A673 (cell line): ENCODE measurements at regions not wholly inside any gene's neighbourhood (a gene's known extent, or its start where the extent isn't known, plus 50 kb on each side); places are given as distances from the start of the nearest gene placed in this dataset.

Experiments
- BruUV-seq: library from RNA; stranded (reverse); fragments of 400-500 nt; replicated peaks from 2 replicates; lab custom pipeline; 2021; lab: Mats Ljungman, UMichigan
- CTCF ChIA-PET: fragments of 300-600 bp; sonication (Branson Sonifier 250); formaldehyde crosslinking; loops from one replicate; lab custom pipeline; 2022; ENCODE audit warnings: antibody characterized with exemption; lab: Charles Lee
- POLR2A ChIA-PET: fragments of 300-600 bp; sonication (Branson Sonifier 250); formaldehyde crosslinking; loops from one replicate; lab custom pipeline; 2022; ENCODE audit warnings: antibody characterized with exemption; ENCODE audit not compliant: low non-redundant PET; lab: Charles Lee
- DNase-seq: peaks from one replicate; pipeline ENCODE4 v3.0.0-alpha.2; 2015; ENCODE audit warnings: low spot score
- H3K27ac ChIP-seq: fragments of 200-600 bp; sonication (generic); 2 replicates; pipeline ENCODE4 v1.5.1; 2016; ENCODE audit warnings: mixed run types, low read depth, mild to moderate bottlenecking, mixed read lengths, antibody characterized with exemption, low read length; ENCODE audit not compliant: poor library complexity, severe bottlenecking
- H3K27me3 ChIP-seq: fragments of 200-600 bp; sonication (generic); replicated peaks from 2 replicates; pipeline ENCODE4 v1.6.1; 2017; ENCODE audit warnings: mixed run types, low read depth, mild to moderate bottlenecking, mixed read lengths, antibody characterized with exemption, low read length; ENCODE audit not compliant: insufficient read depth, poor library complexity
- H3K36me3 ChIP-seq: fragments of 200-600 bp; sonication (generic); 2 replicates; pipeline ENCODE4 v1.6.1; 2016; ENCODE audit warnings: mixed run types, mild to moderate bottlenecking, mixed read lengths, antibody characterized with exemption, low read length; ENCODE audit not compliant: insufficient read depth, poor library complexity, severe bottlenecking
- H3K4me1 ChIP-seq: fragments of 200-600 bp; sonication (generic); 2 replicates; pipeline ENCODE4 v1.6.1; 2017; ENCODE audit warnings: mixed run types, mild to moderate bottlenecking, mixed read lengths, antibody characterized with exemption, low read length; ENCODE audit not compliant: insufficient read depth, poor library complexity, severe bottlenecking
- H3K4me3 ChIP-seq: fragments of 200-600 bp; sonication (generic); 2 replicates; pipeline ENCODE4 v1.5.1; 2016; ENCODE audit warnings: low read depth, mixed run types, mild to moderate bottlenecking, mixed read lengths, low read length; ENCODE audit not compliant: poor library complexity, severe bottlenecking
- H3K9me3 ChIP-seq: fragments of 200-600 bp; sonication (generic); 2 replicates; pipeline ENCODE4 v1.6.1; 2016; ENCODE audit warnings: mixed run types, low read depth, mild to moderate bottlenecking, mixed read lengths, antibody characterized with exemption, low read length; ENCODE audit not compliant: poor library complexity, severe bottlenecking
- CTCF ChIP-seq: fragments of 300-800, 200-600 bp; sonication (generic); conservative IDR thresholded peaks from 2 replicates; pipeline ENCODE4 v1.5.1; 2017; ENCODE audit warnings: low read depth, mild to moderate bottlenecking, antibody characterized with exemption, low read length, moderate library complexity, mixed read lengths
- EZH2 ChIP-seq: fragments of 200-600 bp; sonication (generic); IDR thresholded peaks from 2 replicates; pipeline ENCODE4 v1.6.1; 2017; ENCODE audit warnings: borderline replicate concordance, low read depth, mild to moderate bottlenecking, mixed read lengths, antibody characterized with exemption, low read length; ENCODE audit not compliant: poor library complexity, severe bottlenecking
- intact Hi-C: fragments of 100-400 bp; cut with micrococcal nuclease; formaldehyde crosslinking; loops from one replicate; pipeline ENCODE4 v1.10.0; 2022; ENCODE audit not compliant: unreplicated experiment

- intact Hi-C loops, result no loop called here
- CTCF ChIA-PET, result interaction anchor here (0.6 kb wide), 1 partner anchor 14 kb away, joined by 3 read pairs; no protein-coding TSS in a partner anchor
- no peaks in the 10 kb centered on the region for H3K27me3 ChIP-seq
- no peak overlapping the region for H3K27ac ChIP-seq
- H3K9me3 ChIP-seq, result no peaks in the 10 kb centered on the region
- TF ChIP-seq EZH2, result no peak
- no TSS peak for BruUV-seq
- no peak overlapping the region for H3K4me3 ChIP-seq
- no peaks in the 10 kb centered on the region for H3K36me3 ChIP-seq
- POLR2A ChIA-PET, result no interaction called here
- no peaks in the 10 kb centered on the region for H3K4me1 ChIP-seq
- DNase-seq, result no peak
These were observed 1186.3 kb downstream of the EFNB2 start for GRCh38 chr13:105349082-105349723.

DNA sequence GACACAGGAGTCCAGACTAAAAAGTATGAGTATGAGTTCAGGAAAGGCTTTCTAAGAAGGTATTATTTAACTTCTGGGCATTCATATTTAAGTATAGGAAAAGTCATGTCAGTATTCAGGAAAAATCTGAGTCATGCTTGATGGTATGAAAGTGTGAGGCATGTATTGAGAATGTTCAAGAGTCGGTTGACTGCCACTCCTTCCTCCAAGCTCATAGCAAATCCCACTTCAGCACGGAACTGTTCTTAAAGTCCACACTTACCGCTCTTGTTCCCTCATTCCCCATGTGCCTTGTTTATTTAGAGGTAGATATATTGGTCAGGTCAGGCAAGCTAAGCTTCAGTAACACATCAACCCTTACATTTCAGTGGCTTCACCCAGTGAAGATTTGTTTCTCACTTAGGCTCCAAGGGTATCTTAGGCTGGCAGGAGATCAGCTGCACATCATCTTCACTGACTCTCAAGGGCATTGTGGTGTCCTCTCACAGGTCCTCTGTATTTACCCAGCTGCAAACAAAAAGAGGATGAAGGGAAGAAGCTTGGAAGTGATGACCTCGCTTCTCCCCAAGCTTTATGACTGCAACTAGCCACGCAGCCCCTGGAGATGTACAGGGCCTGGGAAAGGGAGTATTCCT, 1189.2 kb downstream of the EFNB2 start:
- ChIA-PET POLR2A (no interaction called here), CTCF (no interaction called here)
- Histone ChIP-seq H3K4me3 (no peak overlapping the region), H3K27me3 (no peaks in the 10 kb centered on the region), H3K9me3 (no peaks in the 10 kb centered on the region), H3K4me1 (no peaks in the 10 kb centered on the region), H3K36me3 (no peaks in the 10 kb centered on the region), H3K27ac (no peak overlapping the region)
- intact Hi-C loops, result no loop called here
- no TSS peak for BruUV-seq
- no peak for DNase-seq
- TF ChIP-seq EZH2 (no peak), CTCF (no peak)

DNA sequence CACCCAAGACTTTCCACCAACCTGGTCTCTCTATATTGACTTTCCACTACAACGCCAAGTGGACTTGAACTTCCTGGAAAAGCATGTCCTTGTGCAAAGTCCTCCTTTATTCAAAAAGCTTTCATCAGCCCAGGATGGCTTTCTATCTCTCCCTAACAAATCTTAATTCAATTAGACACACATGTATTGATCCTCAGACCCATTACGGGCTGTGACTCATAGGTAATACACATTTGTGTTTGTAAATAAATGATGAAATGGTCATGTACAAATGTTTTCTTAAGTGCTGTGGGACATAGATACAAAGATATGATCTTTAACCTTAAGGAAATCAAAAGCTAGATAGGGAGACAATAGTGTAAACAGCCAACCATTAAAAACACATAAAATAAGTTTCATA, 1189.7 kb downstream of the EFNB2 start:
- CTCF ChIA-PET, result no interaction called here
- BruUV-seq, result no TSS peak
- no peaks in the 10 kb centered on the region for H3K27me3 ChIP-seq

More for the DNA sequence above, 1189.7 kb downstream of the EFNB2 start:
- DNase-seq, result no peak
- H3K4me3 ChIP-seq, result no peak overlapping the region
- no peaks in the 10 kb centered on the region for H3K36me3 ChIP-seq
- no peak for TF ChIP-seq CTCF
- no peak for TF ChIP-seq EZH2
- no peak overlapping the region for H3K27ac ChIP-seq
- no peaks in the 10 kb centered on the region for H3K9me3 ChIP-seq
- POLR2A ChIA-PET, result no interaction called here
- H3K4me1 ChIP-seq, result no peaks in the 10 kb centered on the region
- intact Hi-C loops, result no loop called here
